GM04504 (cell line): ENCODE measurements at regions not wholly inside any gene's neighbourhood (a gene's known extent, or its start where the extent isn't known, plus 50 kb on each side); places are given as distances from the start of the nearest gene placed in this dataset.

ENCODE experiments used
- DNase-seq: peaks from one replicate; pipeline ENCODE4 v3.0.0-alpha.2; 2012; ENCODE audit warnings: low read depth

DNA sequence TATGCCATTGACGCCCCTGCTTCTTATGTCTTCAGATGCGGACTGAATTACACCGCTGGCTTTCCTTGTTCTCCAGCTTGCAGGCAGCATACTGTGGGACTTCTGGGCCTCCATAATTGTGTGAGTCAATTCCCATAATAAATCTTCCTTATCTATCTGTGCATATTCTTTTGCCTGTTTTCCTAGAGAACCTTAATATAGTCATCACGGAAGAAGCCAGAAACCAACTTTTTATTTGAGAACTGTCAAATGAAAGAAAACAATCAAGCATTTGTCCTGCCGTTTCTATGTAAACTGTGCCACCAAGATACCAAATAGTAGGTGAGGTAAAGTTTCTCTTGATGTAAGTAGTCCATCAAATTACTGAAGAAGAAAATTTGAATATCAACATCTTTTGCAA is 51.8 kb upstream of the B3GALNT1 start:
- DNase-seq, result no peak

DNA sequence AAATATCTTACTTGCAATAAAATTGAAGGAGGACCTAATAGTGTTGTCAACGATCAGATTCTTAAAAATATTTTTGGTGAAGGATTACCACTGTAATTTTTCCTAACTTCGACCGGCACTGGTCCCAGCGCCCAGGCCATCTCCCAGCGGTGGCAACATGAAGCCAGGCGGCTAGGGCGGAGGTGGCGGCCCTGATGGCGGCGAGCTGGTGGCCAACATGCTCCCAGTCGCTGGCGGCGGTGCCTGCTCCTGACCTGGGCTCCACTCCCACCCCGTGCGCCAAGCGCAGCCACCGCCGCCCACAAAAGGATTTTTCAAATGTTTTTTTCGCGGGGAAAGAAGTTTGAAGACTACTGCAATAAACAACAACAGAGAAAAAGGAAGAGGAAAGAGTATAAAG is 56.5 kb upstream of the B3GALNT1 start:
- DNase-seq, result no peak

DNA sequence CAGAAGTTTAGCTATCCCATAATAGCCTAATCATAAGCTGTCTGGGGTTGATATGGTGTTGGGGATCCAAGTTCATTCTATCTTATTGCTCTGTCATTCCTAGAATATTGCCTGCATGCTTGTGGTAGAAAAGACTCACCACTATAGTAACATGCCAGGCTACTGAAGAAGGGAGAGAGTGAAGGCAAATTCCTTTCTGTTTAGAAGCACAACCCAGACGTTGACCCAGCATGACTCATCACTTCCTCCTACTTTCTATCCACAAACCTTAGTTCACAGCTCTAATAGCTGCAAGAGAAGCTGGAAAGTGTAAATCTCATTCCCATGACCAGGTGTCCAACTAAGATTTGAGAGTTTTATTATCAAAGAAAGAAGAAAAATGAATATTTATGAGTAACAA is 57.8 kb upstream of the NMD3 start:
- peak; percentile 34 for DNase-seq

DNA sequence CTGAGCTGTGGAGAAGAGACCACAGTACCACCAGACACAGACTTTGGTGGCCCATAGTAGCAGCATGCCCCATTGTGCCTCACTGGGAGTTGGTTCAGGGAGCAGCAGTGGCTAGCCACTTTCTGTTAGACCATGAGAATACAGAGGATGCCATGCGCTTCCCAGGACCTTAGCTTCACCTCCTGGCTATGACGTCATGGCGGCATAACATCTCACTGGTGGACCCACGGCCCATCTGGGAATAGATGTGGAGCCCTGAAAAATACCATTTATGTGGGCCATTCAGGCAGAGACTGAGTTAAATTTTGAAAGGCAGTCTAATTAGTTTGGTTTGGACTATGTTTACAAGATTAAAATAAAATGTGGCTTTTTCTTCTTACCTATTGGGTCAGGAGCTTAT is 55.1 kb upstream of the NMD3 start:
- DNase-seq, result no peak

DNA sequence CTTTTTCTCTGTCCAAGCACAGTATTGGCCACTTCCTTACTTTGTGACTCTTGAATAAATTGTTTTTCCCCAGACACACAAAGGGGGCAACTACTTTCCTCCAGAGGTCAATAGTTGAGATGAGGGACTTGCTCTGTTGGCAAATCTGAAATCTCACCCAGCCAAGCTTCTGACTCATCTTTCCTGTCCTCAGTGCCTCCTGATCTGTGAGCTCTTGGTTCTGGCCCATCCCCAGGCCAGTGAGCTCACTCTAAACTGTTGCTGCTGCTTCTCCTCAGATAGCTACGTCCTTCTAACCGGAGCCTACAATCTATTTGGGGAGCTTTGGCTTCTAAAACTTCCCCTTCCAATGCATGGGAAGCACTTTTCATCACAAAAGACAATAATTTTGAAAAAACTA is 50.0 kb upstream of the NMD3 start:
- DNase-seq, result peak; percentile 62
